ENCODE measurements at regions not wholly inside any gene's neighbourhood (a gene's known extent, or its start where the extent isn't known, plus 50 kb on each side); places are given as distances from the start of the nearest gene placed in this dataset.
"Not testable (repeated sequence)": the region's sequence is repeated elsewhere in the genome, so short reads cannot be mapped to it uniquely, and the experiment has no call there.

DNA sequence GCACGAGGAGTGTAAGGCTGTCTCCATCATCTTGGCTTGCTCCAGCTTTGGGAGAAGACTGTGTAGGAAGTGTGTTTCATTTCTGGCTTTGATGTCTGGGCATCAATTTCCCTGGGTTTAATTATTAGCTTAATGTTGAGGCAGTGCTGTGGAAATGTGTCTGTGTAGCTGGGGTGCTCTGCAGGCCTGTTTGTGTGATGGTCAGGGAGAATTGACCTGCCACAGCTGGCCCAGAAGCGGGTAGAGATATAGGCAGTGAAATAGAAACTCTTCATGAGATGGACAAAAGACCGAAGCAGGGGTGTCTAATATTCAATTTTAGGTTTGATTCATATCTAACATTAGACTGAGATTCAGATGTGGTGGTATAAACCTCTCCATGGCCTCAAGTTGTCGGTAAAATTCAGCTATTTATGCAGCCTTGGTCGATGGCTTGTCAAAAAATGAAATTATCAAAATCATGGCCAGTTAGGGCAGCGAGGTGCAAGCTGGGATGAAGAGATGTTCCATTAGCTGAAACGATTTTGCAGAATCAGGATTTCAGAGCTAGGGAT is 95.3 kb upstream of the SNX9 start:
- DNase-seq (ENCODE audit: low spot score) = no peak

DNA sequence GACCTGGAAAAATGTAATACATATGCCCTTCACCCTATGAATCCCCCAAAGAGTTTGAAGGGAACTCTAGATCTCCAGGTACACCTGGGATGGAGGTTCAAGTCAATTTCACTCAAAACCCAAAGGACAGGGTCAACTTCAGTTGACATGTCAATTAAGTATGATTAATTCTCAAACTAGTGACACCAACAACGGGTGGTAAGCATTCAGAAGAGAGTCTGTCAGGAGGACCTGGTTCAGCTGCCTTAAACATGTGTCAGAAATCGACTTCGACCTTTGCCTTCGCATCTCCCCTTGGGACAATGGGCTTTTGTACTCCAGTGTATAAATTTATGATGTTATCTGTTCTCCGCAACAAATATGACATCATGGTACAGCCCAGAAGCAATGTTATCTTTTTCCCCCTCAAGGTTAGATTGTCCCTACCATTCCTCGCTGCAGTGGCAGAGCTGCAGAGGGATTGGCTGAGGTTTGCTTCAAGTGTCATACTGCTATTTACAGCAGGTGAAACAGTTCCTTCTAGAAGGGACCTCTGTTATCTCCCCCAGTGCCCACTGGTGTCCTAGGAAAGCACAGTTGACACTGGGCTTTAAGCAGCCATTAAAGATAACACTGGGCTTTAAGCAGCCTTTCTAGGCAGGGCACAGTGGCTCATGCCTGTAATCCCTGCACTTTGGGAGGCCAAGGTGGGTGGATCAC is 94.7 kb upstream of the SNX9 start:
- DNase-seq (ENCODE audit: low spot score) = no peak

DNA sequence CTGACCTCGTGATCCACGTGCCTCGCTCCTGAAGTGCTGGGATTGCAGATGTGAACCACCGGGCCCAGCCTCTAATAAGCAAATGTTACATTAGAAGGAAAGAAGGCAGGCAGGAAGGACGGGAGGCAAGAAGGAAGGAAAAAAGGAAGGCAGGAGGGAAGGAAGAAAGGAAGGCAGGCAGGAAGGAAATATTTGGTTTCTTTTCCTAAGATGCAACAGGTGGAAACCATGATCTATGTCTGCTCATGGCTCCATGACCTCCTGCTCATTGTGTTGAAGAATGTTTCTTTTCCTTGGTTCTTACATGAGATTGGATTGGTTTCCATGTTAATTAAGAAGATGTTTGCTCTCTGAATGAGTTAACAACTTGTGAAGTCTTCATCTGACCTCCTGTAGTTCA is 91.8 kb upstream of the SNX9 start:
- no peak for DNase-seq (ENCODE audit: low spot score)

DNA sequence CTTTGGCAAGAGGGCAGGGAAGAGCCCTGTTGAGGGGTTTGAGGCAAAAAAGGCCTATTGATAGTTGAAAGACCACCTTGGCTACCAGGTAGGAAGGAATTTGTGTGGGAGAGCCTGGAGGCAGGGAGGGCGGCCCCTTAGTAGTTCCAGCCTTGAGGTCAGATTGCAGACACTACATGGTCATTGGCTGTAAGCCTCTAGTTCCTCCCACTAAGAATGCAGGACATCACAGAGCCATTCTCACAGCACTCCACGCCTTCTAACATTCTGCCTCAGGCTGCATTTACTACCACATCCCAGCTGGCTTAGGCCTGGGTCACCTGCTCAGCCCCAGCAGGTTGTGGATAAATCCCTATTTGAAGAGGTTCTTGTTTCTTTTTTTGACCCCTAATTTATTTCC is 91.0 kb upstream of the SNX9 start:
- no peak for DNase-seq (ENCODE audit: low spot score)

DNA sequence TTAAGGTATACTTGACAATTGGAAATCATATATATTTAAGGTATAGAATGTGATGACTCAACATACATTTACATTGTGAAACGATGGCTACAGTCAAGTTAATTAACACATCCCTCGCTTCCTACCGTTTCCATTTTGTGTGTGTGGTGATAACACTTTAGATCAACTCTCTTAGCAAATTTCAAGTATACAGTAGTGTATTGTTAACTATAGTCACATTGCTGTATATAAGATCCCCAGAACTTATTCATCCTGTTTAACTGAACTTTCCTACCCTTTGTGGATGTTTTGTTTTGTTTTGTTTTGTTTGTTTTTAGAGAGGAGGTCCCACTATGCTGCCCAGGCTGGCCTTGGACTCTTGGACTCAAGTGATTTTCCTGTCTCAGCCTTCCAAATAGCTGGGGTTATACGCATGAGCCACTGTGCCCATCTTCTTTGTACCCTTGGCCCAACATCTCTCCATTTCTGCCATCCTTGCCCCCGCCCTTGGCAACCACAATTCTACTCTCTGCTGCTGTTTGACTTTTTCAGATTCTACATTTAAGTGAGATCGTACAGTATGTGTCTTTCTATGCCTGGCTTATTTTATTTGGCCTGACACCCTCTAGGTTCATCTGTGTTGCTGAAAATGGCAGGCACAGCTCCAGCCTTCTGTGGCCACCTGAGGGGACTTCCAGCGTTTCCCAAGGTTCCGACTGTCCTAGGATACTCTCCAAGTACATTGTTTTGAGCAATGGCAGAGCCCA is 90.5 kb upstream of the SNX9 start:
- no peak for DNase-seq (ENCODE audit: low spot score)

DNA sequence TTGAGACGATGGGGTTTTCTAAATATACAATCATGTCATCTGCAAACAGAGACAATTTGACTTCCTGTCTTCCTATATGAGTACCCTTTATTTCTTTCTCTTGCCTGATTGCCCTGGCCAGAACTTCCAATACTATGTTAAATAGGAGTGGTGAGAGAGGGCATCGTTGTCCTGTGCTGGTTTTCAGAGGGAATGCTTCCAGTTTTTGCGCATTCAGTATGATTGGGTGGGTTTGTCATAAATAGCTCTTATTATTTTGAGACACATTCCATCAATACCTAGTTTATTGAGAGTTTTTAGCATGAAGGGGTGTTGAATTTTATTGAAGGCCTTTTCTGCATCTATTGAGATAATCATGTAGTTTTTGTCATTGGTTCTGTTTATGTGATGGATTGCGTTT is 86.5 kb upstream of the SNX9 start:
- DNase-seq (ENCODE audit: low spot score) = not testable (repeated sequence)

DNA sequence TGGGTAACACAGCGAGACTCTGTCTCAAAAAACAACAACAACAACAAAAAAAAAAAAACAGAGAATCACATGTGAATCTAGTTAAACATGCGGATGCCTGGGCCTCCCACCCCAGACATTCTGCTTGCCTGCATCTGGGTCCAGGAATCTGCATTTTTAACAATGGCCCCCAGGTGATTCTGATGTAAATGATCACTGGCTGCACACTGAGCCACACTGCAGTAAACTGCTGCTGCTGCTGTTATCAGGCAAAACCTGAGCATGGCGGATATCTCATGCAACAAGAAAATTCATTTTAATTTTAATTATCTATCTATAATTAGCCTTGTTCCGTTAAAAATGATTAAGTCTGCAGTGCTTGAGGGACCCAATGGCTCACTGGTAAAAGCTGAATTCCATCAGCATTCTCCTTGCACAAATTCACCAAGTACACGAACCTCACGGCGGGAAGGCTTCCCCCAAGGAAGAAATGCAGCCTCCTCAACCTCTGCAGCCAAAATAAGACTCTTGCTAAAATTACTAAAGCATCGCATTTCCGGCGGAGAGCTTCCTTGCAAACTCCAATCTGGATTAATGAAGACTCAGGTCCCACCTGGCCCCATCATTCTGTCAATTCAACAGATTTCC is 81.6 kb upstream of the SNX9 start:
- DNase-seq (ENCODE audit: low spot score) = no peak

DNA sequence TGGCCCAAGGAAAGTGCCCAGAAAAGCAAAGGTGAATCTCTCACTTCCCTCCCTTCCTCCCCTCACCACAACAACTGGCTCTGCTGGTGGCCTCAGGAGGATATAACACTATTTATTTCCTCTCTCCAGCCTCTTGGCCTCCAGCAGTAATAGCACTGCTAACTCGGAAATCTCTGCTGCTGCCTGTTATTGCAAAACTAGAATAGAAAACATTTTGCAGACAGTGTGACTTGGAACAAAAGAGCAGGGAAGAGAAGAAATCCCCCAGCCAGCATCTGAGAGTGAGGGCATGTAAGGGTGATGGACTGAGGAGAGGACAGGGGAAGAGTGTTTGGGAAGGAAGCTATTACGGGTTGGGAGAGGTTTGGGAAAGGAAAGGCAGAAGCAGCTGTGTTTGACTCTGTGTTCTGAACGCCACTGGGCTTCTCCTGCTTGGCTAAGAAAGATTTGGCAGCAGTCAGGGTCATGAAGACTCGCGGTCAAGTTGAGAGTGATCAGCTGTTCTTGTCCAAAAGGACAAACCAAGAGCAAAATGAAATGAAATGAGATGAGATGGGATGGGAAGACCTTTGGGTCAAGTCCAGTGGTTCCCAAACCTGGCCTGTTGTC is 81.0 kb upstream of the SNX9 start:
- no peak for DNase-seq (ENCODE audit: low spot score)

DNA sequence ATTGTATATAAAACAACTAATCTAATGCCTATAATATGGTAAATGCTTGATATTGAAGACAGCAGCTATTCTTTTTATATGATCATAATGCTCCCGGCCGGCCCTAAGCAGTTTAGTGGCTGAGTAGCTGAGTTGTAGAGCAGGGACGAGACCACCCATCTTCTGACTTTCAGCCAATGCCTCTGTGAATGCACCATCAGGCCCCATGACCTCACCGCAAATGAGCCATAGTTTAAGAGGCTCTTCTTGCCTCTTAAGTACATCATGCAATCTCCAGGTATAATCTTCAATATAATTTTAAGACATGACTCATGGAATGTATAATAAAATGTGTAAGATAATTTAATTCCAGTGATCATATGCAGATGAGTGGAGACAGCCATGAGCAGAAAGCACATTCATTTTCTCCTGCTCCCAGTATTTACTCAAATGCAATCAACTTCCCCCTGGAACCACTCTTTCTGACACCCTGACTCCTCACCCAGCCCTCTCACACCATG is 78.9 kb upstream of the SNX9 start:
- DNase-seq (ENCODE audit: low spot score) = no peak

DNA sequence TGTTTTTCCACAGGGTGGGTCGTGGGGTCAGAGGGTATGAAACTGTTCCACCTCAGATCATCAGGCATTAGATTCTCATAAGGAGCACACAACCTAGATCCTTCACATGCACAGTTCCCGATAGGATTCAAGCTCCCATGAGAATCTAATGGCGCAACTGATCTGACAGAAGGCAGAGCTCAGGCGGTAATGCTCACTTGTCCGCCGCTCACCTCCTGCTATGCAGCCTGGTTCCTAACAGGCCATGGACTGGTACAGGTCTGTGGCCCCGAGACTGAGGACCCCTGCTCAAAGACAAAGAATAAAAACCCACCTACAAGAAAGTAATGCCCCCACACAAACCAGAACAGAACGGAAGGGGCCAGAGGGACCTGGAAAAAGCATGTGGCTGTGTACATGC is 76.1 kb upstream of the SNX9 start:
- DNase-seq (ENCODE audit: low spot score) = no peak

DNA sequence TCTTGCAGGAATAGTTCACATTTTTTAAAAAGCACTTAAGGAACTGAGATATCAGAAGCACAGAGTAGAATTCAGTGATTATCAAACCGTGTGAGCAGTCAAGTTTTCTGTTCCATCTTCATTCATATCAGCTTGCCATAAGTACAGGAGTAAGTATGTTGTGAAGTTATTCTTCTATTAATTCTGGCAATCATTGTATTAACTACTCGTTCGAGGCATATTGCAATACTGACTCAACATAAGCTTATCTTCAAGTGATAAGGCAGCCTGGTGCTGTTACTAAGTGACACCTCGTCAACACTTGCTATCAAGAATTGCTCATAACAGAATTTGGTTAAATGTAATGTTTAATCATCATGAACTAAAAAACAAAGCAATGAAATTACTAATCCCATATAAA is 75.7 kb upstream of the SNX9 start:
- DNase-seq (ENCODE audit: low spot score) = no peak

DNA sequence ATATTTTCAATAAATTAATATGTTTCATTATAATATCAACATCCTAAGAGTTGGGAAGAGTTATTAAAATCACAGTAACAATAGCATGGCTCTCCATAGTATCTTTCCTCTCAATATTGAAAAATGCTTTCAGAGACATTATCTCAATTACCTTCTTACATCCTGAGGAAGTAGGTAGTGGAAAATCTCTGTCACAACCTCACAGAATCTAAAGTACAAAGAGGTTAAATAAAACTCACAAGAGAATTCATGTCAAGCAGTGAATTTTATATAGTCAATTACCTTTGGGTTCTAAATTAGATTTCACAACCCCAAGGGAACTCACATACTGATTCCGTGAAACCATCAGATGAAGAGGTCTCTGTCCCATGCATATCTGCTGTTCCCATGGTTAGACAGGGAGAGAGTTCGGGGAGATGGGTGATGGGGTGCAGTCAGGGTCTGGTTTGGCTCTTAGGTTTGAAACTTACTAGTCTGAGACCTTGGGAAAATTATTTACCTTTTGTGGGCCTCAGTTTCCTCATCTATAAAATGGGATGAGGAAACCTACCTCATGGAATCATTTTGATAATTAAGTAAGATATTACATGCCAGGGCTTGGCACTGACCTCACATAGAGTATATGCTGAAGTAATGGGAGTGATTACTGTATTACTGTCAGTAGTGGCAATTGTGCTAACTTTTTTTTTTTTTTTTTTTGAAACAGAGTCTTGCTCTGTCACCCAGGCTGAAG is 74.0 kb upstream of the SNX9 start:
- no peak for DNase-seq (ENCODE audit: low spot score)

DNA sequence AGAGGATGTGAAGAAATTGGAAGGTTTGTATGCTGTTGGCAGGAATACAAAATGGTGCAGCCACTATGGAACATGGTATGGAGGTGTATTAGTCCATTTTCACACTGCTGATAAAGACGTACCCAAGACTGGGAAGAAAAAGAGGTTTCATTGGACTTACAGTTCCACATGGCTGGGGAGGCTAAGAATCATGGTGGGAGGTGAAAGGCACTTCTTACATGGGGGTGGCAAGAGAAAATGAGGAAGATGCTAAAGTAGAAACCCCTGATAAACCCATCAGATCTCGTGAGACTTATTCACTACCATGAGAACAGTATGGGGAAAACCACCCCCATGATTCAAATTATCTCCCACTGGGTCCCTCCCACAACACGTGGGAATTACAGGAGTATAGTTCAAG is 72.1 kb upstream of the SNX9 start:
- DNase-seq (ENCODE audit: low spot score) = not testable (repeated sequence)

DNA sequence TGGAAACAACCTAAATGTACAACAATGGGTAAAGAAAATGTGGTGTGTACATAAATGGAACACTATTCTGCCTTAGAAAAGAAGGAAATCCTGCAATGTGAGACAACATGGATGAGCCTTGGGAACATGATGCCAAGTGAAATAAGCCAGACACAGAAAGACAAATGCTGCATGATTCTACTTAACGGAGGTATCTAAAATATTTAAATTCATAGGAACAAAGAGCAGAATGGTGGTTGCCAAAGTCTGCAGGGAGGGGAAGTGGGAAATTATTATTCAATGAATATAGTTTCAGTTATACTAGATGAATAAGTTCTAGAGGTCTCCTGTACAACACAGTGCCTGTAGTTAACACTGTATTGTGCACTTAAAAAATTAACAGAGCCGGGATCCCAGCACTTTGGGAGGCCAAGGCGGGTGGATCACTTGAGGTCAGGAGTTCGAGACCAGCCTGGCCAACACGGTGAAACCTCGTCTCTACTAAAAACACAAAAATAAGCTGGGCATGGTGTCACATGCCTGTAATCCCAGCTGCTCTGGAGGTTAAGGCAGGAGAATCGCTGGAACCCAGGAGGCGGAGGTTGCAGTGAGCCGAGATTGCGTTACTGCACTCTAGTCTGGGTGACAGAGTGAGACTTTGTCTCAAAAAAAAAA is 71.4 kb upstream of the SNX9 start:
- DNase-seq (ENCODE audit: low spot score) = no peak

DNA sequence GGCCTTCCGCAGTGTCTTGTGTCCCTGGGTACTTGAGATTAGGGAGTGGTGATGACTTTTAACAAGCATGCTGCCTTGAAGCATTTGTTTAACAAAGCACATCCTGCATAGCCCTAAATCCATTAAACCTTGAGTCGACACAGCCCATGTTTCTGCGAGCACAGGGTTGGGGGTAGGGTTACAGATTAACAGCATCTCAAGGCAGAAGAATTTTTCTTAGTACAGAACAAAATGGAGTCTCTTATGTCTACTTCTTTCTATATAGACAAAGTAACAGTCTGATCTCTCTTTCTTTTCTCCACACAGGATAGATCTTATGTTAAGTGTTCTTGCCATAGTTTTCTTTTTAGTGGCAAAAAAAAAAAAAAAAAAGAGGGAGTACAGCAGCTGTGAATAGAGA is 70.2 kb upstream of the SNX9 start:
- not testable (repeated sequence) for DNase-seq (ENCODE audit: low spot score)

DNA sequence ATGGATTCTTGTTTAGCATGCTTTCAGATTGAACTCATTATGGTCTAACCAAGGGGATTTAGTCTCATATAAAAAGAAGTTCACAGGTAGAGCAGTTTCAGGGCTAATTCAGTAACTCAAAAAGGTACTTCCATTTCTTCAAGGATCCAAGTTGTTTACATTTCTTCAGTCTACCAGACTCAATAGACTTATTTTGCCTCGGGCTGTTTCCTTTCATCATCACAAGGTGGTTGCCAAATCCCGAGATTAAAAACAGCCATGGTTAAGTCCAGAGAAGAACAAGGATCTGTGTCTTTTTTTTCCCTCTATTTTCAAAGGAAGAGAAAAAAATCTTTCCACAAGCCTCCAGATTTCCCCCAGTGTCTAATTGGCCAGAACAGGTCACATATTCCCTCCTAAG is 69.8 kb upstream of the SNX9 start:
- no peak for DNase-seq (ENCODE audit: low spot score)

DNA sequence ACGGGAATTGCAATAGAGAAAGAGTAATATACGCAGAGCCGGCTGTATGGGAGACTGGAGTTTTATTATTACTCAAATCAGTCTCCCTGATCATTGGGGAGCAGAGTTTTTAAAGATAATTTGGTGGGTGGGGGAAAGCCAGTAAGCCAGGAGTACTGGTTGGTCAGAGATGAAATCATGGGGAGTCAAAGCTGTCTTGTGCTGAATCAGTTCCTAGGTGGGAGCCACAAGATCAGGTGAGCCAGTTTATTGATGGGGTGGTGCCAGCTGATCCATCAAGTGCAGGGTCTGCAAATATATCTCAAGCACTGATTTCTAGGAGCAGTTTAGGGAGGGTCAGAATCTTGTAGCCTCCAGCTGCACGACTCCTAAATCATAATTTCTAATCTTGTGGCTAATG is 69.2 kb upstream of the SNX9 start:
- DNase-seq (ENCODE audit: low spot score) = not testable (repeated sequence)

DNA sequence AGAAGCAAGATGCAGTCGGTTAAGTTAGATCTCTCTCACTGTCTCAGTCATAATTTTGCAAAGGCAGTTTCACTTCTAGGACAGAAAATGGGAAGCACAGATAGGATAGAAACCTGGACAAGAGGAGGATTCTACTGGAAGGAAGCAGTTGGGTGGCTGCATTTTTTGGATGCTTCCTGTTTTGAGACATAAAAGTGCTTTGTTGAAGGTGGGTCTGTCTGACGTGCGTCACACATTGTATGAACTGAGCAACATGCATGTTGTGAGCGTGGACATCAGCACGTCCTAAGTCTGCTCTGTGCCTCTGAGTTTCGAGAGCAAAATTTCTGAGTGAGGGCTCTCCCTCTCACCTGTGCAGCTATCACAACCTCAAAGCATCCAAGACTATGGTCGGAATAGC is 68.7 kb upstream of the SNX9 start:
- no peak for DNase-seq (ENCODE audit: low spot score)

DNA sequence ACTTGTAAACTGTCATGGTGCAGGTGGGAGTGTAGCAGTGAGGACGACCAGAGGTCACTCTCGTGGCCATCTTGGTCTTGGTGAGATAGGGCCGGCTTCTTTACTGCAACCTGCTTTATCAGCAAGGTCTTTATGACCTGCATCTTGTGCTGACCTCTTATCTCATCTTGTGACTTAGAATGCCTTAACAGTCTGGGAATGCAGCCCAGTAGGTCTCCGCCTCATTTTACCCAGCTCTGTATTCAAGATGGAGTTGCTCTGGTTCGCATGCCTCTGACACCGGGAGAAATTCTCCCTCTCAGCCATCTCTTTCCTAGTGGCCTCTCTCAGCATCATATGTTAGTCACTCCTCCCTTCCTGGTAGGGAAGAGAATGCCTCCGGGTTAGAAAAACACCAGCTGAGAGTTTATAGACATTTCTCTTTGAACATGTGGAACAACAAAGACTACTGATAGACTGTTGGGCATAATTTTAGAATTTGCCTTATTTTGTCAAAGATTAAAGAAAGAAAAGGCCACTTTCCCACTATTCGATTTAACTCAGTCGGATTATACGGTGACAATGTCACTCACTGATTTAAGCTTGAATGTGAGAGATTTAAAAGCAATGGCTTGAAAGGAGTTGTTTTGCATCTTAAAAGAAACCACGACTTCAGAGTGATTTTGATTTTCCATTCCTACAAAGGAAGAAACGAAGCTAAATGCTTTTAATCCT is 67.9 kb upstream of the SNX9 start:
- DNase-seq (ENCODE audit: low spot score) = no peak

DNA sequence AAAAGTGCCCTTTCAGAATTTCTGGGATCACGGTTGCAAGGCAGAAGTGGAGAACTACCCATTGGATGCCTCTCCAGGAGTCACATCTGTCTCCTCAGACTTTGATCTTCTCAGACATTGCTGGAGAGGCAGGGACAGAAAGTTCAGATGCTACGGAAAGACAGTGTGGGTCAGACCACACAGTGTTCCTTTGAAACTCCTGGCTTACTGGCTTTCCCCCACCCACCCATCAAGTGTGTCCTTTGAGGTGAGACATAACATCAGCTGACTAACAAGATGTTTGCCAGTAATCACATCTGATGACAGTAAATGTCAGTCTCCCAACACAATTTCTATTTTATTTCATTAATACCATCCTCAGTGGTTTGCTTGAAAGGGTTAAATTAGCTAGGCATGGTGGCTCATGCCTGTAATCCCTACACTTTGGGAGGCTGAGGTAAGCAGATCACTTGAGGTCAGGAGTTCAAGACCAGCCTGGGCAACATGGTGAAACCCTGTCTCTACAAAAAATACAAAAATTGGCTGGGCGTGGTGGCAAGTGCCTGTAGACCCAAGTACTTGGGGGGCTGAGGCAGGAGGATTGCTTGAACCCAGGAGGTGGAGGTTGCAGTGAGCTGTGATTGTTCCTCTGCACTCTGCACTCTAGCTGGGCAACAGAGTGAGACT is 67.2 kb upstream of the SNX9 start:
- no peak for DNase-seq (ENCODE audit: low spot score)

All from umbilical cord (tissue), 1 donor.